HEK293 (cell line): ENCODE measurements at regions not wholly inside any gene's neighbourhood (a gene's known extent, or its start where the extent isn't known, plus 50 kb on each side); places are given as distances from the start of the nearest gene placed in this dataset.

Source experiments
- KLF10 ChIP-seq: fragments of 450-650 bp; IDR thresholded peaks from 2 replicates; pipeline ENCODE4 v1.5.1; 2018; ENCODE audit warnings: missing biosample characterization, mild to moderate bottlenecking, missing genetic modification characterization
- KLF8 ChIP-seq: fragments of 450-650 bp; formaldehyde crosslinking; IDR thresholded peaks from 2 replicates; pipeline ENCODE4 v1.5.1; 2016; ENCODE audit warnings: missing biosample characterization, missing genetic modification characterization
- ZBTB8A ChIP-seq: fragments of 450-650 bp; formaldehyde crosslinking; IDR thresholded peaks from 2 replicates; pipeline ENCODE4 v1.5.1; 2016; ENCODE audit warnings: missing biosample characterization, missing genetic modification characterization
- ZFP37 ChIP-seq: fragments of 450-650 bp; formaldehyde crosslinking; IDR thresholded peaks from 2 replicates; pipeline ENCODE4 v1.5.1; 2016; ENCODE audit warnings: missing biosample characterization, missing genetic modification characterization
- ZNF121 ChIP-seq: fragments of 450-650 bp; formaldehyde crosslinking; IDR thresholded peaks from 2 replicates; pipeline ENCODE4 v1.5.1; 2016; ENCODE audit warnings: missing biosample characterization, missing genetic modification characterization
- ZNF169 ChIP-seq: fragments of 450-650 bp; formaldehyde crosslinking; IDR thresholded peaks from 2 replicates; pipeline ENCODE4 v1.5.1; 2016; ENCODE audit warnings: missing biosample characterization, missing genetic modification characterization
- ZNF302 ChIP-seq: fragments of 450-650 bp; formaldehyde crosslinking; IDR thresholded peaks from 2 replicates; pipeline ENCODE4 v1.5.1; 2016; ENCODE audit warnings: missing biosample characterization, missing genetic modification characterization, low read depth
- ZNF488 ChIP-seq: fragments of 450-650 bp; formaldehyde crosslinking; IDR thresholded peaks from 2 replicates; pipeline ENCODE4 v1.5.1; 2016; ENCODE audit warnings: missing biosample characterization, missing genetic modification characterization
- ZNF549 ChIP-seq: fragments of 450-650 bp; IDR thresholded peaks from 2 replicates; pipeline ENCODE4 v1.5.1; 2018; ENCODE audit warnings: missing biosample characterization, missing genetic modification characterization, mild to moderate bottlenecking, inconsistent platforms, moderate library complexity
- ZNF621 ChIP-seq: fragments of 450-650 bp; formaldehyde crosslinking; IDR thresholded peaks from 2 replicates; pipeline ENCODE4 v1.5.1; 2017; ENCODE audit warnings: missing biosample characterization, missing genetic modification characterization
- TF ChIP-seq, protein P1 (sequence below): fragments of 450-650 bp; formaldehyde crosslinking; IDR thresholded peaks from 2 replicates; pipeline ENCODE4 v1.5.1; 2016; ENCODE audit warnings: missing biosample characterization, missing genetic modification characterization
- TF ChIP-seq, protein P2 (sequence below): fragments of 450-650 bp; formaldehyde crosslinking; IDR thresholded peaks from 2 replicates; pipeline ENCODE4 v1.5.1; 2016; ENCODE audit warnings: missing biosample characterization, missing genetic modification characterization
- TF ChIP-seq, protein P3 (sequence below): sonication (generic); formaldehyde crosslinking; IDR thresholded peaks from 2 replicates; pipeline ENCODE4 v1.8.1; 2022; ENCODE audit warnings: mild to moderate bottlenecking, moderate library complexity, missing genetic modification reagents
- TF ChIP-seq, protein P4 (sequence below): fragments of 450-650 bp; formaldehyde crosslinking; IDR thresholded peaks from 2 replicates; pipeline ENCODE4 v1.5.1; 2016; ENCODE audit warnings: missing biosample characterization, missing genetic modification characterization

DNA sequence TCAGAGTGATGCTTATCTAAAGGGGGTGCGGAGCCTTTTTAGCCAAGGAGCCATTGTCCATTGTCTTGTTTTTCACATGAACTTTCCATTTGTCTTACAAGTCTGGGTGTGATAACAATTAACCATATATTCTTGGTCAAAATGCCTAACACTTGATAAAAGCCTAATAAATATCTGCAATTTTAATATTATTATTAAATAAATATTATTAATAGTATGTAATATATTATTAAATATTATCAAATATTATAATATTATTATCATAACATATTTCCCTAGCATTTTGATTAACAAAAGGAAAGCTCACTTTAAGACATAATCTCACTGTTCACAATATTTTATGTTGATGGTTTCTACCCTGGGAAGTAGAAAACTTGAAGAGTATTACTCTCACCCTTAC is 1143.6 kb upstream of the GYPC start:
- TF ChIP-seq ZNF121 = no peak
- TF ChIP-seq, protein P1, sequence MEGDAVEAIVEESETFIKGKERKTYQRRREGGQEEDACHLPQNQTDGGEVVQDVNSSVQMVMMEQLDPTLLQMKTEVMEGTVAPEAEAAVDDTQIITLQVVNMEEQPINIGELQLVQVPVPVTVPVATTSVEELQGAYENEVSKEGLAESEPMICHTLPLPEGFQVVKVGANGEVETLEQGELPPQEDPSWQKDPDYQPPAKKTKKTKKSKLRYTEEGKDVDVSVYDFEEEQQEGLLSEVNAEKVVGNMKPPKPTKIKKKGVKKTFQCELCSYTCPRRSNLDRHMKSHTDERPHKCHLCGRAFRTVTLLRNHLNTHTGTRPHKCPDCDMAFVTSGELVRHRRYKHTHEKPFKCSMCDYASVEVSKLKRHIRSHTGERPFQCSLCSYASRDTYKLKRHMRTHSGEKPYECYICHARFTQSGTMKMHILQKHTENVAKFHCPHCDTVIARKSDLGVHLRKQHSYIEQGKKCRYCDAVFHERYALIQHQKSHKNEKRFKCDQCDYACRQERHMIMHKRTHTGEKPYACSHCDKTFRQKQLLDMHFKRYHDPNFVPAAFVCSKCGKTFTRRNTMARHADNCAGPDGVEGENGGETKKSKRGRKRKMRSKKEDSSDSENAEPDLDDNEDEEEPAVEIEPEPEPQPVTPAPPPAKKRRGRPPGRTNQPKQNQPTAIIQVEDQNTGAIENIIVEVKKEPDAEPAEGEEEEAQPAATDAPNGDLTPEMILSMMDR (tag by site-specific recombination) = no peak
- TF ChIP-seq, protein P2, sequence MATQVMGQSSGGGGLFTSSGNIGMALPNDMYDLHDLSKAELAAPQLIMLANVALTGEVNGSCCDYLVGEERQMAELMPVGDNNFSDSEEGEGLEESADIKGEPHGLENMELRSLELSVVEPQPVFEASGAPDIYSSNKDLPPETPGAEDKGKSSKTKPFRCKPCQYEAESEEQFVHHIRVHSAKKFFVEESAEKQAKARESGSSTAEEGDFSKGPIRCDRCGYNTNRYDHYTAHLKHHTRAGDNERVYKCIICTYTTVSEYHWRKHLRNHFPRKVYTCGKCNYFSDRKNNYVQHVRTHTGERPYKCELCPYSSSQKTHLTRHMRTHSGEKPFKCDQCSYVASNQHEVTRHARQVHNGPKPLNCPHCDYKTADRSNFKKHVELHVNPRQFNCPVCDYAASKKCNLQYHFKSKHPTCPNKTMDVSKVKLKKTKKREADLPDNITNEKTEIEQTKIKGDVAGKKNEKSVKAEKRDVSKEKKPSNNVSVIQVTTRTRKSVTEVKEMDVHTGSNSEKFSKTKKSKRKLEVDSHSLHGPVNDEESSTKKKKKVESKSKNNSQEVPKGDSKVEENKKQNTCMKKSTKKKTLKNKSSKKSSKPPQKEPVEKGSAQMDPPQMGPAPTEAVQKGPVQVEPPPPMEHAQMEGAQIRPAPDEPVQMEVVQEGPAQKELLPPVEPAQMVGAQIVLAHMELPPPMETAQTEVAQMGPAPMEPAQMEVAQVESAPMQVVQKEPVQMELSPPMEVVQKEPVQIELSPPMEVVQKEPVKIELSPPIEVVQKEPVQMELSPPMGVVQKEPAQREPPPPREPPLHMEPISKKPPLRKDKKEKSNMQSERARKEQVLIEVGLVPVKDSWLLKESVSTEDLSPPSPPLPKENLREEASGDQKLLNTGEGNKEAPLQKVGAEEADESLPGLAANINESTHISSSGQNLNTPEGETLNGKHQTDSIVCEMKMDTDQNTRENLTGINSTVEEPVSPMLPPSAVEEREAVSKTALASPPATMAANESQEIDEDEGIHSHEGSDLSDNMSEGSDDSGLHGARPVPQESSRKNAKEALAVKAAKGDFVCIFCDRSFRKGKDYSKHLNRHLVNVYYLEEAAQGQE (tag by site-specific recombination) = no peak
- no peak for TF ChIP-seq ZFP37 (tag by site-specific recombination)
- TF ChIP-seq, protein P3, sequence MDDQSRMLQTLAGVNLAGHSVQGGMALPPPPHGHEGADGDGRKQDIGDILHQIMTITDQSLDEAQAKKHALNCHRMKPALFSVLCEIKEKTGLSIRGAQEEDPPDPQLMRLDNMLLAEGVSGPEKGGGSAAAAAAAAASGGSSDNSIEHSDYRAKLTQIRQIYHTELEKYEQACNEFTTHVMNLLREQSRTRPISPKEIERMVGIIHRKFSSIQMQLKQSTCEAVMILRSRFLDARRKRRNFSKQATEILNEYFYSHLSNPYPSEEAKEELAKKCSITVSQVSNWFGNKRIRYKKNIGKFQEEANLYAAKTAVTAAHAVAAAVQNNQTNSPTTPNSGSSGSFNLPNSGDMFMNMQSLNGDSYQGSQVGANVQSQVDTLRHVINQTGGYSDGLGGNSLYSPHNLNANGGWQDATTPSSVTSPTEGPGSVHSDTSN (CRISPR knock-in tag) = no peak
- TF ChIP-seq ZNF302 (tag by site-specific recombination) = no peak
- no peak for TF ChIP-seq KLF10 (tag by site-specific recombination)
- no peak for TF ChIP-seq KLF8 (tag by site-specific recombination)
- no peak for TF ChIP-seq ZBTB8A (tag by site-specific recombination)
- no peak for TF ChIP-seq ZNF488 (tag by site-specific recombination)
- TF ChIP-seq, protein P4, sequence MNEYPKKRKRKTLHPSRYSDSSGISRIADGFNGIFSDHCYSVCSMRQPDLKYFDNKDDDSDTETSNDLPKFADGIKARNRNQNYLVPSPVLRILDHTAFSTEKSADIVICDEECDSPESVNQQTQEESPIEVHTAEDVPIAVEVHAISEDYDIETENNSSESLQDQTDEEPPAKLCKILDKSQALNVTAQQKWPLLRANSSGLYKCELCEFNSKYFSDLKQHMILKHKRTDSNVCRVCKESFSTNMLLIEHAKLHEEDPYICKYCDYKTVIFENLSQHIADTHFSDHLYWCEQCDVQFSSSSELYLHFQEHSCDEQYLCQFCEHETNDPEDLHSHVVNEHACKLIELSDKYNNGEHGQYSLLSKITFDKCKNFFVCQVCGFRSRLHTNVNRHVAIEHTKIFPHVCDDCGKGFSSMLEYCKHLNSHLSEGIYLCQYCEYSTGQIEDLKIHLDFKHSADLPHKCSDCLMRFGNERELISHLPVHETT (tag by site-specific recombination) = no peak
- no peak for TF ChIP-seq ZNF549
- TF ChIP-seq ZNF169 = no peak
- no peak for TF ChIP-seq ZNF621
